ENCODE measurements at regions not wholly inside any gene's neighbourhood (a gene's known extent, or its start where the extent isn't known, plus 50 kb on each side); places are given as distances from the start of the nearest gene placed in this dataset.

GRCh38 chr10:31687663-31688482, 240.8 kb downstream of the ARHGAP12 start:
- no peak overlapping the region for H3K27ac ChIP-seq (replicated peaks)
- TF ChIP-seq, protein P1, sequence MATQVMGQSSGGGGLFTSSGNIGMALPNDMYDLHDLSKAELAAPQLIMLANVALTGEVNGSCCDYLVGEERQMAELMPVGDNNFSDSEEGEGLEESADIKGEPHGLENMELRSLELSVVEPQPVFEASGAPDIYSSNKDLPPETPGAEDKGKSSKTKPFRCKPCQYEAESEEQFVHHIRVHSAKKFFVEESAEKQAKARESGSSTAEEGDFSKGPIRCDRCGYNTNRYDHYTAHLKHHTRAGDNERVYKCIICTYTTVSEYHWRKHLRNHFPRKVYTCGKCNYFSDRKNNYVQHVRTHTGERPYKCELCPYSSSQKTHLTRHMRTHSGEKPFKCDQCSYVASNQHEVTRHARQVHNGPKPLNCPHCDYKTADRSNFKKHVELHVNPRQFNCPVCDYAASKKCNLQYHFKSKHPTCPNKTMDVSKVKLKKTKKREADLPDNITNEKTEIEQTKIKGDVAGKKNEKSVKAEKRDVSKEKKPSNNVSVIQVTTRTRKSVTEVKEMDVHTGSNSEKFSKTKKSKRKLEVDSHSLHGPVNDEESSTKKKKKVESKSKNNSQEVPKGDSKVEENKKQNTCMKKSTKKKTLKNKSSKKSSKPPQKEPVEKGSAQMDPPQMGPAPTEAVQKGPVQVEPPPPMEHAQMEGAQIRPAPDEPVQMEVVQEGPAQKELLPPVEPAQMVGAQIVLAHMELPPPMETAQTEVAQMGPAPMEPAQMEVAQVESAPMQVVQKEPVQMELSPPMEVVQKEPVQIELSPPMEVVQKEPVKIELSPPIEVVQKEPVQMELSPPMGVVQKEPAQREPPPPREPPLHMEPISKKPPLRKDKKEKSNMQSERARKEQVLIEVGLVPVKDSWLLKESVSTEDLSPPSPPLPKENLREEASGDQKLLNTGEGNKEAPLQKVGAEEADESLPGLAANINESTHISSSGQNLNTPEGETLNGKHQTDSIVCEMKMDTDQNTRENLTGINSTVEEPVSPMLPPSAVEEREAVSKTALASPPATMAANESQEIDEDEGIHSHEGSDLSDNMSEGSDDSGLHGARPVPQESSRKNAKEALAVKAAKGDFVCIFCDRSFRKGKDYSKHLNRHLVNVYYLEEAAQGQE (IDR thresholded peaks at IDR 0.05; ENCODE audit: insufficient replicate concordance, low read depth): no peak
- TF ChIP-seq POLR2AphosphoS5 (IDR thresholded peaks at IDR 0.05; ENCODE audit: low read depth): no peak
- TF ChIP-seq SPI1 (IDR thresholded peaks at IDR 0.05; ENCODE audit: borderline replicate concordance, low read depth): no peak
- TF ChIP-seq CTCF (IDR thresholded peaks at IDR 0.05; ENCODE audit: insufficient read depth, low read length): no peak
- TF ChIP-seq GABPA (IDR thresholded peaks at IDR 0.05; ENCODE audit: low read depth): no peak

GRCh38 chr10:31686599-31686998, 242.0 kb downstream of the ARHGAP12 start:
- Histone ChIP-seq H3K4me3 (replicated peaks; ENCODE audit: insufficient read depth, low read length) (no peak overlapping the region), H3K27ac (replicated peaks) (no peak overlapping the region), H3K27me3 (ENCODE audit: insufficient read depth, poor library complexity, severe bottlenecking) (no peaks in the 10 kb centered on the region)
- DNase-seq (ENCODE audit: low read depth in 1 of 2, low spot score in 1 of 2): no peak
- TF ChIP-seq POLR2AphosphoS5 (IDR thresholded peaks at IDR 0.05; ENCODE audit: low read depth): no peak
- TF ChIP-seq, protein P1 (IDR thresholded peaks at IDR 0.05; ENCODE audit: insufficient replicate concordance, low read depth): no peak
- no peak for TF ChIP-seq CTCF (IDR thresholded peaks at IDR 0.05; ENCODE audit: insufficient read depth, low read length)
- no peak for TF ChIP-seq SPI1 (IDR thresholded peaks at IDR 0.05; ENCODE audit: borderline replicate concordance, low read depth)
- no peak for TF ChIP-seq GABPA (IDR thresholded peaks at IDR 0.05; ENCODE audit: low read depth)

More at GRCh38 chr10:31687663-31688482, 240.8 kb downstream of the ARHGAP12 start:
- H3K27me3 ChIP-seq (ENCODE audit: insufficient read depth, poor library complexity, severe bottlenecking): no peaks in the 10 kb centered on the region
- no peak for DNase-seq (ENCODE audit: low read depth in 1 of 2, low spot score in 1 of 2)
- H3K4me3 ChIP-seq (replicated peaks; ENCODE audit: insufficient read depth, low read length): no peak overlapping the region

- Histone ChIP-seq H3K4me3 (replicated peaks; ENCODE audit: insufficient read depth, low read length) (no peak overlapping the region), H3K27me3 (ENCODE audit: insufficient read depth, poor library complexity, severe bottlenecking) (no peaks in the 10 kb centered on the region), H3K27ac (replicated peaks) (no peak overlapping the region)
- TF ChIP-seq, protein P1 (IDR thresholded peaks at IDR 0.05; ENCODE audit: insufficient replicate concordance, low read depth): no peak
- TF ChIP-seq CTCF (IDR thresholded peaks at IDR 0.05; ENCODE audit: insufficient read depth, low read length): no peak
- no peak for TF ChIP-seq SPI1 (IDR thresholded peaks at IDR 0.05; ENCODE audit: borderline replicate concordance, low read depth)
- no peak for TF ChIP-seq GABPA (IDR thresholded peaks at IDR 0.05; ENCODE audit: low read depth)
- no peak for TF ChIP-seq POLR2AphosphoS5 (IDR thresholded peaks at IDR 0.05; ENCODE audit: low read depth)
- no peak for DNase-seq (ENCODE audit: low read depth in 1 of 2, low spot score in 1 of 2)
Observed at GRCh38 chr10:31683682-31684081, 244.9 kb downstream of the ARHGAP12 start.

Data from HL-60 (cell line).